ENCODE measurements at regions not wholly inside any gene's neighbourhood (a gene's known extent, or its start where the extent isn't known, plus 50 kb on each side); places are given as distances from the start of the nearest gene placed in this dataset.

- no peak for TF ChIP-seq CTCF (IDR thresholded peaks at IDR 0.05)
- no peak for TF ChIP-seq POLR2A (IDR thresholded peaks at IDR 0.05)
Measured at GRCh38 chr11:119791701-119792151, 62.7 kb upstream of the NECTIN1 start.
